Stimulated activated CD4-positive, alpha-beta T cell treated with anti-CD3 and anti-CD28 coated beads, Interleukin-1b, Interleukin-23, amount 100 ng/mL, for 24 hours (primary cell): ENCODE measurements at regions not wholly inside any gene's neighbourhood (a gene's known extent, or its start where the extent isn't known, plus 50 kb on each side); places are given as distances from the start of the nearest gene placed in this dataset.
"Not testable (repeated sequence)": the region's sequence is repeated elsewhere in the genome, so short reads cannot be mapped to it uniquely, and the experiment has no call there.

Source experiments
- DNase-seq, 4 experiments: peaks; one replicate each; pipeline ENCODE4 v3.0.0-alpha.2; 2020; ENCODE audit warnings: low read depth in 4 of 4, low spot score in 1 of 4

DNA sequence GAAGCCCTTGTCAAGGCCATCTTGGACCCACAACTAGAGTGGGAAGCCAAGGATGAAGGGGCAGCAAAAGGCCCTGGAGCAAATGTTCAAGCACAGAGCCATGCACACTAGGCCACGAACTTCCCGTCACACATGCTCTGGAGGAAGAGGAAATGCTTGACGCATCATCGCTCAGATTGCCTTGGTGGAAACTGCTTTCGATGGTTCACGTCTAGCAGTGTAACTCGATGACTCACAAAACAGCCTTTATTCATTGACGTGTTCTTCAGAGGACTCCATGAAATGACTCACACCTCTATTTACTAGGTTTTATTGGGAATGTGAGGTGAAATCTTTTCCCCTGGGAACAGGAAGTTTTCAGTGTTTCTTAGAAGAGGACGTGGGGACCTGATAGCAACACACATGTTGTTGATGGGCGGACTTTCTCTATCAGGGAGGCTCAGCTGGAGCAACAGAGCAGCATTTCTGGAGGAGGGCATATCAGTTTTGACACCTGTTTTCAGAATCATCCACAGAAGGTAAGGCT, 79.8 kb upstream of the FLT1 start:
- DNase-seq, result peak in 2 of 4 experiments; percentile 3 to 32

DNA sequence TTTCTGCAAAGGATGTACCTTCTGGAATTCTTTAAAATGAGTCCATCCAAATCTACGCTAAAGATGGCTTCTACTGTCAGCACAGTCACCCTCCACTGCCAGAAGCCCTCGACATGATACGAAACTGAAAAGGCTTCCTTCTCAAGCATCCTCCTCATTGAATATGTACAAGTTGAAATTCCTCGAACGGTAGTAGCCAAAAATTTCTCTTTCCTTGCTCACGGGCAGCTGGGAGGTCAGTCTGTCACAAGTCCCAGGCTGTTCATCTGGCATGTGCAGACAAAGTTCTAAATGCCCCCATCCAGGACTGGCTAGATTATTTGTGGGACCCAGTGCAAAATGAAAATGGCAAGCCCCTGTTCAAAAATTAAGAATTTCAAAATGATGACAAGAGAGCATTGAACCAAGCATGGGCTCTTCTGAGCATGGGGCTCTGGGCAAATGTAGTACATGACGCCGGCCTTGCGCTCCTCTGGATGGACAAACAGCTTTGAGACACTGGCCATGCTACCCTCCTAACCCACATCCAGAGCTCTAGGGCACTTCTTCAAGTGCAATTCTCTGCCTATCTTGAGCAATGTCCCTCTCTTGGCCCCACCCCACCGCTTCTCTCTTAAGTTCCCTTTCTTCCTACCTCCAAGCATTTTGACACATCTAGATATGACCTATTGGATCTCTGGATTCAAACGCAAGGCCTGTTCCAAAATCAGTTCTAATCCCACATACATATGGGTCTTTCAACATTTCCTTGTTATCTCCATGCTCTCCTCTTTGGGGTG, 78.9 kb upstream of the FLT1 start:
- DNase-seq, result no peak

DNA sequence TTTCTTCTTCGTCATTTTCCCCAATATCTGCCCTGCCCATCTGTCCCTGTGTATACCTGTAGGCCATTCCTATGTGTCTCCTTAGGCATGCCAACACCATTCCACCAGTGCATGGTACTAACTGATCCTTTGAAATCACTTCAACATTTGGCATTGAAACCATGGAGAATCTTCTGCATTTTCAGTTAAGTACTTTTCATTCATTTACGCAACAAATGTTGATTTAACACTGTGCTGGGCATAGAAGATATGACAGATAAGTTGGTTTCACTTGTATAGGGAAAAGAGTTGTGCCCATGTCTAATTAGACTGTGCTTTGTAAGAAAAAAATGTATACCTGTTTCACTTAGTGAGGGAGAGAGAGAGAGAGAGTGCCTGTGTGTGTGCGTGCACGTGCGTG, 77.9 kb upstream of the FLT1 start:
- DNase-seq, result no peak

DNA sequence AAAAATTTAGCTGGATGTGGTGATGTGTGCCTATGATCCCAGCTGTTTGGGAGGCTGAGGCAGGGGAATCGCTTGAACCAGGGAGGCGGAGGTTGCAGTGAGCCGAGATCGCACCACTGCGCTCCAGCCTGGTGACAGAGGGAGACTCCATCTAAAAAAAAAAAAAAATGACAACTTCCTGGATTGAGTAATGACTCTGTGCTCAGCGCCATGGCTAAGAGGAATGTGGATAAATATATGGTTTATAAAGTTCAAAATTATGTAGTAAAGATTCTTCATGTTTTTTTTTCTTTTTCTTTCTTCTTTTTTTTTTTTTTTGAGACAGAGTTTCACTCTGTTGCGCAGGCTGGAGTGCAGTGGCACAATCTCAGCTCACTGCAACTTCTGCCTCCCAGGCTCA, 75.4 kb upstream of the FLT1 start:
- DNase-seq, result not testable (repeated sequence)

DNA sequence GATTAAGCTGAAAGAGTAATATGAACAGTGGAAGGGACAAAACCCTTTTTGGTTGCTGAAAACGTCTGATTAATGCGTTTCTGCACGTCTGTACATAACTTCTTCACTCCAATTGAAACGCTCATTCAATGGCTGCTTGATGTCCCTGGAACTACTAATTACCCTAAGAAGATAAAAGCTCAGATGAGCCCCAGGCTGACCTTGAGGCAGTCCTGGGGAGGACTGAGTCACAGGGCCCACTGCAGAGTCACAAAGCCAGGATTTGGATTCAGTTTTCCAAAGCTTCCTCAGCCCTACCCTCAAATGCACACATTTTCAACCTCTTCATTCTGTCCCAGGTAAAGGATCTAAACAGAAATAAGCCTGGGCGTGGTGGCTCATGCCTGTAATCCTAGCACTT, 75.0 kb upstream of the FLT1 start:
- no peak for DNase-seq

DNA sequence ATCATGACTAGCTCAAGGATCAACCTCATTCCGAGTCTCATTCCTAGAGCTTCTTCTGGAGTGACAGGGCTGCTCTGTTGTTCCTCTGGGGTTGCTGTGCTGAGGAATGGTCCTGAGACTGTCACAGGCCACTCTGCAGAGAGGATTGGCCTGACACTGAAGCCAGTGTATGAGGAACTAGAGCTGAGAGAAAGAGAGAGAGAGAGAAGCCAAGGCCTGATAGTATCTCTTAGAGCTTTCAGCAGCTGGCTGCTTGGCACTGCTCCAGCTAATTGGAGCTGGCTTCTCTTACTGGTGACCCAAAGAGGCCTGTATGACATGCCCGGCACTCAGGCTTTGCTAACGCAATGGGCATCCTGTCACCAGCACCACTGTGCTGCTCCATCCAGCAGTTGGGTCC, 73.4 kb upstream of the FLT1 start:
- no peak for DNase-seq

DNA sequence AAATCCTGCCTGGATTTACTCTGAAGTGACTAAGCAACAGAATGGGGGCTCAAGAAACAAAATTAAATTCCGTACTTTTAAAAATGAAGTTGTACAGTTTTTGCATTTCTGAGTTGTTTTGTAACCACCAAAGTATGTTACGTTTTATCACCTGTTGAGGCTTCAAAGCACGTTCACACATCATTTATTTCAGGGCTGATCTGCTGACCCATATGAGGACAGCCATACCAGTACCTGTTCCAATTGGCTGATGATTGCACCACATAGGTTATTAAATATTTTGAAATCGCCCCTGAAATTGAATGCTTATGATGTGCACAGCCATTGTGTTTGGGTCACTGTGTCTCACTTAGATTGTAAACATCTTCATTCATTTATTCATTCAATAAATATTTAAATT, 72.0 kb upstream of the FLT1 start:
- no peak for DNase-seq

DNA sequence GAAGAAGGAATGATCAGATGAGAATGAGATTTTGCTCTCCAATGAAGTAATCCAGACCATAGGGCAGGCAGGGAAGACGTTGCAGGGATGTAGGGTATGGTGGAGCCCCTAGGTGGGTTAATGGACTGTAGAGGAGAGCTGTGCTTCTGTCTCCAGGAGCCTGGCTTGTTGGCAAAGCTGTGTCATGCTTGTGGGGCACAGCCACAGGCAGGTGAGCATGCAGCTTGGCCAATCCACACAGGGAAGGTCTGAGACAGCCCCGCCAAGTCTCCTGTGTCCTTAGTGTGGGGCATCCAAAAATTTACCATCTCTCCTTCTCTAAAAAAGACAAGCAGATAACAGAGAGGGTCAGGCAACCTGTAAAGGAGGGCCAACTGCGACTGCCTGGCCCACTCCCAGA, 71.4 kb upstream of the FLT1 start:
- DNase-seq, result no peak

DNA sequence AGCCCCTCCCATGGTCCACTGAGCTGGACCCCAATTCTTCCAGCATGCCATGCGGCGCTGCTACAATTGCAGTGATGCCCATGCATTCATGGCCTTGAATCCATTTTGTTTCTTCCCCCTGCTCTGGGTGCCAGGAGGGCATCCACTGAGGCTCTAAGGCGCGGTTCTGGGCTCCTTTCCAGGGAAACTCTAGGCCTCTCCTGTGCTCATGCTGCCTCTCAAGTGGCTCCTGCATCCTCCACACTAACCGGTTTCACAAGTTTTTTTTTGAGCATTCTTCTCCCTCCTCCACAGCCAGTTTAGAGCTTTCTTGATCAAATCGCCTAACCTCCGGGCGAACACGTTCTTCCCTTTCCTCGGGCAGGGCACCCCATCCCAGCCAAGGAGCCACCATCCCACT, 69.1 kb upstream of the FLT1 start:
- DNase-seq, result no peak

DNA sequence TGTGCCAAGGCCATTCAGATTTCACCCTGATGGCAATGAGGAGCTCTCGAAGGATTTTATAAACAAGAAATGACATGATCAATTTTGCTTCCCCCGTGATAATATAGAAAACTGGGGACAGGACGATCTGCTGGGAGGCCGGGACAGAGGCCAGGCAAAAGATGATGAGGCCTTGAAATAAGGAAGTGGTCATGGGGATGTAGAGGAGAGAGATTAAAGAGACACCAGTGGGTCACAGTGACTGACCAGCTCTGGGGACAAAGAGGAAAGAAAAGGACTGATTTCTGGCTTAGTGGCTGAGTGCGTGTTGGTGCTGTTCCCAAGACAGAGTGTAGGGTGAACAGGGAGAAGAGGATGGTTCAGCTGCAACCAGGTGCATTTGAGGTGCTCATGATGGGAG, 68.7 kb upstream of the FLT1 start:
- no peak for DNase-seq

DNA sequence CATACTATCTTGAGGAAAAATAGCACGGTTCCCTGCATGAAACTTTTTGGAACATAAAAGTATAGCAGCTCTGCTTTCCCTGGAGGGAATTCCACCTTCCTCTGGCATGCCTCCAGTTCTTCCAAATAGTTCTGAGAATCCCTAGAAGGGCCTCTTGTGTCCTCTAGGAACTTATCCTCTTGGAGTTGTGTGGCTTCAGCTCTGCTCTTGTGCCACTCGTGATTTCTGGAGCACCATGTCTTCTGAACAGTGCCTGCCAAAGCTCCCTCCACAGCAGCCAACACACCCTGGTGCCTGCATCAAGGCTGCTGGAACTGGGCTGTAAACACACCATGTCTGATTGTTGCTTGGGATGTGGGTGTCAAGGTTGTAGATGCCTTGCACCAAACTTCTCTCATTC, 65.7 kb upstream of the FLT1 start:
- DNase-seq, result no peak

DNA sequence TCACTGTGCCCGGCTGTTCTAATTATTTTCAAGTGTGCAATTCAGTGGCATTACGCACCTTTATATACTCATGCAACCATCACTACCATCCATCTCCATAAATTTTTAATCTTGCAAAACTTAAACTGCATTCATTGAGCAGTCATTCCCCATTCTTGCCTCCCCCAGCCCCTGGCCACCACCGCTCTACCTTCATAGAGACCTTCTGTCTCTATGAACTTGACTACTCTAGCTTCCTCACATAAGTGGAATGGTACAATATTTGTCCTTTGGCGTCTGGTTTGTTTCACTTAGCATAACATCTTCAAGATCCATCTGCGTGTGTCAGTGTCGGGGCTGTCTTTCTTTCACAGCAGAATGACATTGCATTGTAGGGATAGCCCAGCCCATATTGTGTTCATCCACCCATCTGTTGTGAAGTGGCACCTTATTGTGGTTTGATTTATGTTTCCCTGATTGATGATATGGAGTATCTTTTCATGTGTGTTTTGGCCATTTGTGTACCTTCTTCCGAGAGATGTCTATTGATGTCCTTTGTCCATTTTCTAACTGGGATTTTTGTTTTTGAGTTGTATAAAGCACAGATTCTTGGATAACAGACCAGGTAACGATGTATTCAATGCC, 64.8 kb upstream of the FLT1 start:
- no peak for DNase-seq

DNA sequence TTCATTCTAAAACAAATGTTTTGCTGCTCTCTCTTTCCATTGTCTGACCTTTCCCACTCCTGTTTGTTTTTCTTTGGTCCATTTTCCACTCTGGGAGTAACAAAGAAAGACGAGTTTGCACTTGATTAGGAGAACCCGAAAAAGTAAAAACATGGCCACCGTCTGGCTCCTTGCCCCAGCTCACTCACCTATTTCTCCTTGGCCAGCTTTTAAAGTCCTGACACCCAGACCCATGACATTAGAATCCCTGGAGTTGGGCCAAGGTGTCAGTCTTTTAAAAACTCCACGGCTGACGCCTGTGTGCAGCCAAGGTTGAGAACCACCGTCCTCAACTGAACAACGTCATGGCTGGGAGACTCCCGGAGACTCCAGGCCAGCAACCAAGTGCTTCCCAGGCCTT, 63.6 kb upstream of the FLT1 start:
- DNase-seq, result no peak

DNA sequence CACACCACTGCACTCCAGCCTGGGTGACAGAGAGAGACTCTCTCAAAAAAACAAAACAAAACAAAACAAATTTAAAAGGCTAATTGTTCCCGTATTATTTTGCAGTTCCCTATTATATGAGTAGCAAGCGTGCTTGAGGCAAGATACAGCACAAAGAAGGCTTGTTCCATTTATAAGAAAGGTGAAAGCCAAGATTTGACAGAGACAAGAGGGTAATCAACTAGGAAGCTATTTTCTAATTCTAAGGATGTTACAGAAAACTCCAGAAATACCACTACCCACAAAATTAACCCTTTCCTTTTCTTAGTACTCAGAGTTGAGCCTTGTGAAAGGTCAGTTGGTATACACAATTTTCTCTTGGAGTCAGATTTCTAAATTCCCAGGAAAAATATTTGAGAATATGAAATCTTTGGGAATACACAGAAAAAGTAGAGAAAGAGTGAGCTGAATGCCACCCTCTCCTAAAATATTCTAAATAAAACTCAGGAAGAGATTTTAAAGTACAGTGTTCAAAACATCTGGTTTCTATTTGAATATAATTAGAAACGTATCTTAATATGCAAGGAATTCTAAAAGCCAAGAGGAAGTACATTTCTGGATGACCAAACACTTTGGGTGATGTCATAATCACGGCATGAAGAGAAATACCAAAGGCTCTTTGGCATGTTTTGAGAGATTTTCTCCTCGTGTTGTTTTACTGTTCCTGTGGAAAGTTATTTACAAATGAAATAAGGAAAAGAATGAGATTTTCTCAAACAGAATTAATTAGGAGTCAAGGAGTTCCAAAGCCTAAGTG, 63.0 kb upstream of the FLT1 start:
- no peak for DNase-seq

DNA sequence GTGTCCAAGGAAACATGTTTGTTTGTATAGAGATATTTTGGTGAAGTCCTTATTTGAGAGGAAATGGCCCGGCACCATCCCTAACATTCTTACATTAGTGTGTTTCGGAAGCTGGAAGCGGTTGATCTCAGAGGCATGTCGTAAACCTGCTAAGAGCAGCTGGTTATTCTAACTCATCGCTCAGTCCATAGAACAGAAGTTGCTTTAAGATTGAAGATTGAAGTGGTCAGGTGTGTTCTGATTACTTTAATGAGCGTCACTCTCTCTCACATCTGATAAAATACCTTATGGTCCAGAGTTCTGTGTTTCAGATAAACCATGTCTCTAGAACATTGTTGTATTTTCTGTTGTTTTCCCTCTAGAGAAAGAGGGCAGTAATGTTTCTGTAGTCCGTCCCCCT, 60.2 kb upstream of the FLT1 start:
- DNase-seq, result no peak

DNA sequence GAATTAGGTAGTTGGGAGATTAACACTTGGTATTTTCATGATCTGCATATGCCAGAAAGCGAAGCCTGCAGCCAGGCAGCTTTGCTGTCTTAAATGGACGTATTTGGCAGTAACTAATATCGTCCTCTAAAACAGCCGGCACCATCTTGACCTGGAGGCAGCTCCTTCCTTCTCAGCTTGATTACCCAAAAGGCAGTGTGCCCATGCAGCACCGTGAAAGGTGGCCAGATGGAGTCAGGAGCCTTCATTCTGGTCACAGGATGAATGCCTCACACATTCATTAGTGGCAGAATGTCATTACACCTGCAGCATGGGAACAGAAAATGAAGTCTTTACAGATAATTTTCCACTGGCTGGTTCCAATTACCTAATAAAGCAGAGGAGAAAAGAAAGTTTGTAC, 59.0 kb upstream of the FLT1 start:
- DNase-seq, result no peak

DNA sequence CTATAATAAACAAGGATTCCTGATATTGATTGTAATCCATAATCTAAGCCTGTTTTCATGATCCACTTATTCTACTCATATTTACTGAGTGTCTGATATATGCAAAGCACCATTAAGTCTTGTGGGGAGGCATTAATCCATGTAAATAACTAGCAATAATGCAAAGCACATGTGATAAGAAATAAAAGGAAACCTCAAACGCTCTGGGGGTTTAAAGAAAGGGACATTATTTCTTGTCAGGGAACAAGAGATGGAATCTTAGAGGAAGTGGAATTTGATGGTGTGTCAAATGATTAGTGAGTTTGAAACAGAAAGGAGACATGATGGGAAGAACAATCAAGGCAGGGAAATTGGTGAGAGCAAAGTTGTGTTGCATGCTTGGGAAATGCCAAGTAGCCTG, 57.4 kb upstream of the FLT1 start:
- no peak for DNase-seq

DNA sequence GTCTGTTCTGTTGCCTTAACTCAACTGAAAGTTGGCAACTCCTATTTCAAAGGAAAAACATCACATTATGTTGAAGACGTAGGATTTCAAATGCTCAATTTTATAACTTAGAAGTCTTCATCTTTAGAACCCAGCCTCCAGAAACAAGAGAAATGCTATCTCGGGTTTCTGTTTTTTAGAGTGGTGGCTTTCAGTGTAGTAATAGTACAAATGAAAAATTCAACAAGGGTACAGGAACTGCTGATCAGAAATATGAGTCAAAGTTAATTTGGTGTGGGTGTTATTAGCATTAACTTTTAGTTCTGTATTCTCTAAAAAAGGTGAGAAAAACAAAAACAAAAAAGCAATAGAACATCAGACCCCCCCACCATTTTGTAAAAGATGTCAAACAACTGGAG, 56.6 kb upstream of the FLT1 start:
- DNase-seq, result no peak

DNA sequence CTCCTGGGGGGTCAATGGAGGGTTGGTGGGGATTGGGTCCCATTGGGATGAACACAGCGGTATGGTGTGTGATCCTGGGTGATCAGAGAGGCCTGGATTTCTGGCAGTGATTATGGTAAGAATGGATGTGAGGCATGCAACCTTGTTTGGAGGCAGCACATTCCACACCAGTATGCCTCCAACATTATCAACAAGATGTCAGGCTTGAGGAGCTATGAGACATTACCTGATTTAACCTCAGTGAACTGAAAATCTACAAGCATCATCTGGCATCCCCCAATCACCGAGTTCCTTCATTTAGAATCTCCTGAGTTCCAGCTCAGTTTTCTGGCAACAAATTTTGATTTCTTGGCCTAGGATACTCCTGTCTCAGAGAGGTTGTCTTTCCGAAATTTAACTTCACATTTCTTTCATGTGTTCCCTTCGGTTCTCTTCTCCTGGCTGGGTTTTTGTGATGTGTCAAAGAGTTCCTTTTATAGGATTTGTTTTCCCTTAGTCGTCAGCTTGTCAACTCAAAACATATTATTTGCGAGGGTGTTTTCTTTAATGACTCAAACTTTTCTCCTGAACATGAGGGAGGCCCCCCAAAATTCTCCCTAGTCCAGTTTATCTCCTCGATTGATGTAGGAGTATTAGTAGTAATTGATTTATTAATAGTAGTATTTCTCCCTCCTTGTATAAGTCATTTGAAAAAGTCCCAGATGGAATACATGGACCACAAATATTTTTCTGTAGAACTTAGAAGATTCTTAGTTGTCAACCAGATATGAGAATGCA, 56.0 kb upstream of the FLT1 start:
- no peak for DNase-seq

DNA sequence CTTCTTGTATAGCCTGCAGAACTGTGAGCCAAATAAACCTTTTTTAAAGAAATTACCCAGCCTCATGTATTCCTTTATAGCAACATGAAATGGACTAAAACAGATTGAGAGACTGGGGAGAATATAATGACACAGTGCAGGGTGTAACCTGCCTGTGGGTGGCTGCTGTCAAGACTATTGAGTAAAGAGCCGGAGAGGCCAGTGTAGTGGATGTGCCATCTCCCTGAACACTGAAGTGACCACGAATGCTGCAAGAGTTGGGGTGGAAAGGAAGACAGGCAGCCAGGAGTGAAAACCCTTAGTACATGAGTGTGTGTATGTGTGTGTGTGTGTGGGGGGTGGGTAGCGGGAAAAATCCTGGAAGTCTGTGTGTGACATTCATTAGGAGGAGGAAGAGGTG, 55.2 kb upstream of the FLT1 start:
- DNase-seq, result no peak

DNA sequence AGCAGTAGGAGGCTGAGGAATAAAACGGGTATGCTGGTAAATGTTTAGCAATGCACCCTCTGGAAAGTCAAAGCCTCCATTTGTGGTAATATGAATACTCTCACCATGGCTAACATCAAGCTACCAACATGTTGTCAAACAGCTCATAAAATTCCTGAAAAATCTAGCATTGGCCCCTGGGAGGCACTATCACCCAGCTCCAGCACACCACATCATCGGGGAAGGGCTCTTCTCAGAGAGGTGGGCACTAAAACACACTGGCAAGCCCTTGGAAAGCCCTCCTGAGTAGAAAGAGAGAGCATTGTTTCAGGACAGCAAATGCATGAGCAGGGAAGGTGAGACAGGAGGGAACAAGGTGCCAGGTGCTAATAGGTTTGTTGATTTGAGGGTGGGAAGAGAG, 53.9 kb upstream of the FLT1 start:
- DNase-seq, result no peak
